HG02973 (cell line): ENCODE measurements at regions not wholly inside any gene's neighbourhood (a gene's known extent, or its start where the extent isn't known, plus 50 kb on each side); places are given as distances from the start of the nearest gene placed in this dataset.

ENCODE experiments used
- ATAC-seq: cut with Tn5 transposase; IDR thresholded peaks from one replicate; pipeline ENCODE4 v1.9.1; 2021; ENCODE audit warnings: moderate library complexity; ENCODE audit not compliant: unreplicated experiment

- no peak for ATAC-seq
Measured at GRCh38 chr2:212945526-212945925, 205.9 kb downstream of the IKZF2 start.

GRCh38 chr2:212943351-212943750 is 208.1 kb downstream of the IKZF2 start:
- no peak for ATAC-seq

- no peak for ATAC-seq
Measured at GRCh38 chr2:212941361-212941760, 210.1 kb downstream of the IKZF2 start.

- no peak for ATAC-seq
Measured at GRCh38 chr2:212940816-212941215, 210.6 kb downstream of the IKZF2 start.

- ATAC-seq = no peak
Measured at GRCh38 chr2:212939777-212940531, 211.5 kb downstream of the IKZF2 start.

GRCh38 chr2:212938144-212938793 is 213.1 kb downstream of the IKZF2 start:
- no peak for ATAC-seq

- no peak for ATAC-seq
Measured at GRCh38 chr2:212936572-212936971, 214.8 kb downstream of the IKZF2 start.

- no peak for ATAC-seq
Measured at GRCh38 chr2:212935752-212936151, 215.7 kb downstream of the IKZF2 start.

GRCh38 chr2:212931271-212931670 is 220.1 kb downstream of the IKZF2 start:
- no peak for ATAC-seq

- ATAC-seq = no peak
Measured at GRCh38 chr2:212930556-212931260, 220.7 kb downstream of the IKZF2 start.

- no peak for ATAC-seq
Measured at GRCh38 chr2:212929971-212930370, 221.4 kb downstream of the IKZF2 start.

GRCh38 chr2:212929116-212929515 is 222.3 kb downstream of the IKZF2 start:
- no peak for ATAC-seq

GRCh38 chr2:212928681-212929080 is 222.7 kb downstream of the IKZF2 start:
- no peak for ATAC-seq

- ATAC-seq = no peak
Measured at GRCh38 chr2:212926940-212927339, 224.5 kb downstream of the IKZF2 start.

- ATAC-seq = no peak
Measured at GRCh38 chr2:212923393-212923792, 228.0 kb downstream of the IKZF2 start.

- ATAC-seq = no peak
Measured at GRCh38 chr2:212922701-212923100, 228.7 kb downstream of the IKZF2 start.

- no peak for ATAC-seq
Measured at GRCh38 chr2:212921711-212922110, 229.7 kb downstream of the IKZF2 start.

GRCh38 chr2:212921061-212921460 is 230.4 kb downstream of the IKZF2 start:
- ATAC-seq = no peak

GRCh38 chr2:212919238-212919637 is 232.2 kb downstream of the IKZF2 start:
- no peak for ATAC-seq

- ATAC-seq = no peak
Measured at GRCh38 chr2:212918336-212918735, 233.1 kb downstream of the IKZF2 start.

GRCh38 chr2:212915121-212915782 is 236.2 kb downstream of the IKZF2 start:
- ATAC-seq = peak; percentile 79
